ENCODE measurements at regions not wholly inside any gene's neighbourhood (a gene's known extent, or its start where the extent isn't known, plus 50 kb on each side); places are given as distances from the start of the nearest gene placed in this dataset.

DNA sequence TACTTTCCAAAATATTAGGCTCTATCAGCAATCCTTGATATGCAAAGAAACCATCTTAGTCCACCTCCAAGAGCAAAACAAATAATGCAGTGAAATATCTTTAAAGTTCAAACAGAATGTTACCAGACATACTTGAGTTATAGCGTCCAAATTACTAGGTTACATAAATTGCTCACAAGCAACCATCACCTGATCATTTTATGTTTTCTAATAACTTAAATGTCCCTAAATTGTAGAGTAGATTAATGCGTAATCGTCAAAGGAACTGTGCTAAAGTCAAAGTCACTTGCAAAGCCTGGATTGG lies 350.6 kb upstream of the ARGLU1 start:
- BruUV-seq (replicated peaks): no TSS peak
- no peak for FAIRE-seq
- ChIA-PET POLR2A (no interaction called here), CTCF (interaction anchor here (0.7 to 2.0 kb wide), 6 partner anchors 285 to 387 kb away, joined by 4 to 8 read pairs (median 6); no protein-coding TSS in a partner anchor)
- peak overlapping the region; percentile 90 for H3K27ac ChIP-seq (ENCODE audit: insufficient read depth, low read depth, low read length)
- peak overlapping the region in 1 of 3 experiments; percentile 36 for H3K4me3 ChIP-seq (replicated peaks in 1 of 3; ENCODE audit: insufficient read depth in 1 of 3, low read depth in 1 of 3, low read length in 3 of 3)
- H3K9me3 ChIP-seq (replicated peaks; ENCODE audit: control insufficient read depth, insufficient read depth, low read length): no peaks in the 10 kb centered on the region
- H3K4me2 ChIP-seq (ENCODE audit: insufficient read depth, low read length): peak overlapping the region; percentile 53
- peaks cover 27% of the 10 kb centered on the region for H3K4me1 ChIP-seq (ENCODE audit: control insufficient read depth, extremely low read depth, insufficient read depth, low read length)
- DNase-seq (ENCODE audit: low read depth, low spot score): peak; percentile 50
- no peaks in the 10 kb centered on the region for H3K9me1 ChIP-seq (replicated peaks; ENCODE audit: control insufficient read depth, extremely low read depth, insufficient read depth, low read length)
- H2AFZ ChIP-seq (ENCODE audit: low read depth, low read length): peak overlapping the region; percentile 35
- no peaks in the 10 kb centered on the region for H4K20me1 ChIP-seq (replicated peaks; ENCODE audit: control insufficient read depth, extremely low read depth, insufficient read depth, low read length)
- TF ChIP-seq GATA2 (IDR thresholded peaks at IDR 0.05; ENCODE audit: insufficient read depth, insufficient read length, low read depth, low read length) (no peak), EZH2 (IDR thresholded peaks at IDR 0.05; ENCODE audit: borderline replicate concordance, low read depth, low read length, severe bottlenecking) (no peak), FOS (IDR thresholded peaks at IDR 0.05; ENCODE audit: borderline replicate concordance, insufficient read depth, low read length) (no peak), MYC (IDR thresholded peaks at IDR 0.05; ENCODE audit: low read depth, low read length) (no peak), MAX (IDR thresholded peaks at IDR 0.05; ENCODE audit: insufficient read depth, insufficient read length) (no peak), JUN (IDR thresholded peaks at IDR 0.05; ENCODE audit: borderline replicate concordance, insufficient read depth, insufficient read length, low read depth) (no peak), POLR2A (IDR thresholded peaks at IDR 0.05; ENCODE audit: low read depth, low read length) (no peak), POLR2AphosphoS5 (IDR thresholded peaks at IDR 0.05; ENCODE audit: insufficient read depth, low read depth, low read length) (no peak)
- TF ChIP-seq, protein P1, sequence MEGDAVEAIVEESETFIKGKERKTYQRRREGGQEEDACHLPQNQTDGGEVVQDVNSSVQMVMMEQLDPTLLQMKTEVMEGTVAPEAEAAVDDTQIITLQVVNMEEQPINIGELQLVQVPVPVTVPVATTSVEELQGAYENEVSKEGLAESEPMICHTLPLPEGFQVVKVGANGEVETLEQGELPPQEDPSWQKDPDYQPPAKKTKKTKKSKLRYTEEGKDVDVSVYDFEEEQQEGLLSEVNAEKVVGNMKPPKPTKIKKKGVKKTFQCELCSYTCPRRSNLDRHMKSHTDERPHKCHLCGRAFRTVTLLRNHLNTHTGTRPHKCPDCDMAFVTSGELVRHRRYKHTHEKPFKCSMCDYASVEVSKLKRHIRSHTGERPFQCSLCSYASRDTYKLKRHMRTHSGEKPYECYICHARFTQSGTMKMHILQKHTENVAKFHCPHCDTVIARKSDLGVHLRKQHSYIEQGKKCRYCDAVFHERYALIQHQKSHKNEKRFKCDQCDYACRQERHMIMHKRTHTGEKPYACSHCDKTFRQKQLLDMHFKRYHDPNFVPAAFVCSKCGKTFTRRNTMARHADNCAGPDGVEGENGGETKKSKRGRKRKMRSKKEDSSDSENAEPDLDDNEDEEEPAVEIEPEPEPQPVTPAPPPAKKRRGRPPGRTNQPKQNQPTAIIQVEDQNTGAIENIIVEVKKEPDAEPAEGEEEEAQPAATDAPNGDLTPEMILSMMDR (IDR thresholded peaks at IDR 0.05; ENCODE audit: extremely low read depth in 1 of 2, insufficient read depth in 1 of 2, low read depth in 1 of 2, low read length in 2 of 2): no peak
- H3K79me2 ChIP-seq (ENCODE audit: control insufficient read depth, insufficient read depth, low read length): no peaks in the 10 kb centered on the region
- no peaks in the 10 kb centered on the region for H3K36me3 ChIP-seq (ENCODE audit: control insufficient read depth in 2 of 2, extremely low read depth in 1 of 2, insufficient read depth in 2 of 2, low read length in 2 of 2)
- dilution Hi-C loops (cut with MboI; ENCODE audit: extremely low pct_ligation_motif_present, low sequenced_read_pairs) (no loop called here), intact Hi-C loops (cut with micrococcal nuclease) (loop anchor here (1.0 to 10.0 kb wide), 12 partner anchors 269 to 1931 kb away; partner anchors contain the start of gene ABHD13)
- H3K27me3 ChIP-seq (ENCODE audit: control insufficient read depth in 2 of 2, insufficient read depth in 2 of 2, low read length in 2 of 2): peaks cover 7 to 12% of the 10 kb centered on the region in 2 experiments
- H3K9ac ChIP-seq (replicated peaks; ENCODE audit: extremely low read depth, insufficient read depth, low read length): peak overlapping the region; percentile 98
